K562 (cell line): ENCODE measurements at regions not wholly inside any gene's neighbourhood (a gene's known extent, or its start where the extent isn't known, plus 50 kb on each side); places are given as distances from the start of the nearest gene placed in this dataset.

ENCODE experiments used
- ATAC-seq: fragments of 200-7000 bp; cut with Tn5 transposase; 3 replicates; pipeline ENCODE4 v1.9.1; 2020; ENCODE audit warnings: moderate library complexity
- BruUV-seq: library from RNA; stranded (reverse); fragments of 400-500 nt; replicated peaks from 2 replicates; lab custom pipeline; 2021; lab: Mats Ljungman, UMichigan
- CTCF ChIA-PET: fragments of 300-600 bp; formaldehyde crosslinking; extraction: SDS; loops from one replicate; lab custom pipeline; 2021; ENCODE audit warnings: low intra/inter-chr PET ratio; lab: Yijun Ruan, JAX
- POLR2A ChIA-PET: fragments of 300-600, 350-650 bp; sonication (Branson Sonifier 250); formaldehyde crosslinking; extraction: SDS; loops from one replicate; lab custom pipeline; 2021; ENCODE audit warnings: antibody characterized with exemption, inconsistent platforms; lab: Yijun Ruan, JAX
- DNase-seq, 4 experiments: peaks; one replicate each; pipeline versions ENCODE4 v3.0.0 to v3.0.0-alpha.2; 2011 to 2018; ENCODE audit warnings: low spot score in 3 of 4, mixed read lengths in 3 of 4; ENCODE audit errors: extremely low read depth in 1 of 4
- FAIRE-seq: peaks from 2 replicates; lab custom pipeline; 2011; peaks lifted over from hg19 to GRCh38; lab: Jason Lieb, UNC
- H2AFZ ChIP-seq: 2 replicates; pipeline ENCODE4 v1.6.0; 2011; ENCODE audit warnings: low read depth, low read length, control low read depth, inconsistent platforms
- H3K27ac ChIP-seq: fragments of 200-600 bp; 3 replicates; pipeline ENCODE4 v1.8.0; 2011; ENCODE audit warnings: low read depth, mild to moderate bottlenecking, control low read depth, inconsistent platforms, low read length, moderate library complexity, mixed read lengths; ENCODE audit errors: extremely low read depth
- H3K27me3 ChIP-seq, 2 experiments: fragments of 300-600 bp in 1 of 2; 2 replicates in 1 of 2; 3 replicates in 1 of 2; pipeline versions ENCODE4 v1.6.0 to v1.8.0; 2011; ENCODE audit warnings: inconsistent platforms in 2 of 2, low read length in 2 of 2, mild to moderate bottlenecking in 1 of 2, mixed read lengths in 1 of 2, moderate library complexity in 1 of 2; ENCODE audit not compliant: control insufficient read depth in 2 of 2, insufficient read depth in 2 of 2
- H3K36me3 ChIP-seq: fragments of 300-600 bp; 3 replicates; pipeline ENCODE4 v1.8.0; 2011; ENCODE audit warnings: mild to moderate bottlenecking, low read length, inconsistent platforms; ENCODE audit not compliant: control insufficient read depth, insufficient read depth
- H3K4me1 ChIP-seq, 2 experiments: fragments of 200-600 bp in 1 of 2; replicated peaks in 1 of 2; 2 replicates in 1 of 2; 3 replicates in 1 of 2; pipeline versions ENCODE4 v1.5.1 to v1.8.0; 2011; ENCODE audit warnings: inconsistent platforms in 2 of 2, low read length in 2 of 2, mild to moderate bottlenecking in 1 of 2, mixed read lengths in 1 of 2, moderate library complexity in 1 of 2; ENCODE audit not compliant: control insufficient read depth in 2 of 2, insufficient read depth in 2 of 2
- H3K4me2 ChIP-seq: 2 replicates; pipeline ENCODE4 v1.6.1; 2011; ENCODE audit warnings: low read length, control low read depth, inconsistent platforms, mixed read lengths; ENCODE audit not compliant: insufficient read depth
- H3K4me3 ChIP-seq: fragments of 200-600 bp; sonication (generic), shearing (Covaris generic); 2 replicates; pipeline ENCODE4 v1.5.1; 2016; ENCODE audit warnings: control low read depth, inconsistent platforms
- H3K79me2 ChIP-seq: fragments of 200-600 bp; 3 replicates; pipeline ENCODE4 v1.8.0; 2011; ENCODE audit warnings: low read length, inconsistent platforms; ENCODE audit not compliant: control insufficient read depth, insufficient read depth
- H3K9ac ChIP-seq, 2 experiments: 2 replicates each; pipeline versions ENCODE4 v1.6.0 to v1.6.1; 2011; ENCODE audit warnings: low read depth in 2 of 2, low read length in 2 of 2, control low read depth in 1 of 2, inconsistent platforms in 1 of 2, mild to moderate bottlenecking in 1 of 2, mixed read lengths in 1 of 2; ENCODE audit not compliant: insufficient read depth in 1 of 2
- H3K9me1 ChIP-seq: one replicate; pipeline ENCODE4 v1.6.0; 2011; ENCODE audit warnings: inconsistent platforms, mild to moderate bottlenecking, low read length, moderate library complexity; ENCODE audit not compliant: control insufficient read depth, insufficient read depth
- H3K9me3 ChIP-seq: replicated peaks from 2 replicates; pipeline ENCODE4 v1.5.1; 2011; ENCODE audit warnings: low read depth, low read length, inconsistent platforms; ENCODE audit not compliant: control insufficient read depth, insufficient read depth
- H4K20me1 ChIP-seq: replicated peaks from 2 replicates; pipeline ENCODE4 v1.6.1; 2011; ENCODE audit warnings: low read length, inconsistent platforms, mixed read lengths; ENCODE audit not compliant: control insufficient read depth, insufficient read depth
- HCFC1 ChIP-seq: IDR thresholded peaks from 2 replicates; pipeline ENCODE4 v1.6.1; 2012; ENCODE audit warnings: low read depth, low read length, improper control_type of control experiment
- HDAC1 ChIP-seq, 2 experiments: fragments of 450-650 bp; IDR thresholded peaks; 2 replicates each; pipeline ENCODE4 v1.6.1; 2016 to 2017; ENCODE audit warnings: inconsistent platforms in 1 of 2, mild to moderate bottlenecking in 1 of 2, moderate library complexity in 1 of 2
- KDM5B ChIP-seq: fragments of 200-600 bp; sonication (generic); IDR thresholded peaks from 2 replicates; pipeline ENCODE4 v1.6.1; 2012; ENCODE audit warnings: low read depth, mild to moderate bottlenecking, moderate library complexity, low read length, control low read depth, inconsistent platforms; ENCODE audit not compliant: insufficient replicate concordance
- NFRKB ChIP-seq: fragments of 450-650 bp; IDR thresholded peaks from 2 replicates; pipeline ENCODE4 v1.6.1; 2016; ENCODE audit warnings: low read depth
- PHB2 ChIP-seq: fragments of 450-650 bp; IDR thresholded peaks from 2 replicates; pipeline ENCODE4 v1.6.1; 2017; ENCODE audit warnings: low read depth
- POLR3A ChIP-seq: IDR thresholded peaks from 2 replicates; pipeline ENCODE4 v1.6.1; 2011; ENCODE audit warnings: borderline replicate concordance, mild to moderate bottlenecking, moderate library complexity; ENCODE audit not compliant: insufficient read length, insufficient read depth; ENCODE audit errors: extremely low read depth
- RBFOX2 ChIP-seq: fragments of 200-400 bp; formaldehyde crosslinking; IDR thresholded peaks from 2 replicates; pipeline ENCODE4 v1.6.1; 2017; ENCODE audit warnings: low read depth, mild to moderate bottlenecking, low read length, moderate library complexity
- TAF1 ChIP-seq: IDR thresholded peaks from 2 replicates; pipeline ENCODE4 v1.6.1; 2011; ENCODE audit warnings: mild to moderate bottlenecking, low read length, moderate library complexity; ENCODE audit not compliant: insufficient read depth, control insufficient read depth, severe bottlenecking; ENCODE audit errors: extremely low read depth
- TEAD1 ChIP-seq, 2 experiments: fragments of 450-650 bp in 1 of 2; sonication (generic) in 1 of 2; formaldehyde crosslinking; IDR thresholded peaks; 2 replicates each; pipeline versions ENCODE4 v1.4.0 to v1.8.0; 2020 to 2022; ENCODE audit warnings: mild to moderate bottlenecking in 2 of 2, missing genetic modification reagents in 1 of 2
- in situ Hi-C: fragments of 300-500 bp; cut with MboI; formaldehyde crosslinking; loops from 4 replicates; pipeline ENCODE4 v1.15.0; 2018; ENCODE audit warnings: inconsistent platforms, mixed read lengths
- intact Hi-C: fragments of 100-400 bp; cut with micrococcal nuclease; formaldehyde crosslinking; loops from 2 replicates; pipeline ENCODE4 v1.14.2; 2022
- TF ChIP-seq, protein P1 (sequence below): IDR thresholded peaks from 2 replicates; pipeline ENCODE4 v1.6.1; 2011; ENCODE audit not compliant: insufficient read length; ENCODE audit errors: extremely low read depth
- TF ChIP-seq, protein P2 (sequence below): sonication (generic); formaldehyde crosslinking; IDR thresholded peaks from 2 replicates; pipeline ENCODE4 v1.8.1; 2023; ENCODE audit warnings: mild to moderate bottlenecking, missing genetic modification reagents
- TF ChIP-seq, protein P3 (sequence below): sonication (generic); formaldehyde crosslinking; IDR thresholded peaks from 2 replicates; pipeline ENCODE4 v1.8.0; 2023; ENCODE audit warnings: mild to moderate bottlenecking, missing genetic modification reagents
- TF ChIP-seq, protein P4 (sequence below): fragments of 250-450 bp; sonication (Bioruptor Pico); IDR thresholded peaks from 2 replicates; pipeline ENCODE4 v1.5.0; 2021
- TF ChIP-seq, protein P5 (sequence below): fragments of 450-650 bp; IDR thresholded peaks from 2 replicates; pipeline ENCODE4 v1.6.1; 2016; ENCODE audit warnings: low read depth, mild to moderate bottlenecking, moderate library complexity

DNA sequence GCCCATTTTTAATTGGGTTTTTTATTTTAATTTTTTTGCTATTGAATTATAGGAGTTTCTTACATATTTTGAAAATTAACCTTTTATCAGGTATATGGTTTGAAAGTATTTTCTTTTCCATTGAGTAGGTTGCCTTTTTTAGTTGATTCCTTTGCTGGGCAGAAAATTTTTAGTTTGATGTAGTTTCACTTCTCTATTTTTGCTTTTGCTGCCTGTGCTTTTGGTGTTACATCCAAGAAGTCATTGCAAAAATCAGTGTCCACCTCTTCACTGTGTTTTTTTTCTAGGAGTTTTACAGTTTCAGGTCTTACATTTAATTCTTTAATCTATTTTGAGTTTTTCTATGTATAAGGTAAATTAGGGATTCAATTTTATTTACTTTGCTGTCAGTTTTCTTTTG lies 129.8 kb upstream of the FERD3L start:
- POLR2A ChIA-PET = no interaction called here
- no peak overlapping the region for H3K4me3 ChIP-seq
- ATAC-seq (no peak), DNase-seq (no peak)
- no peaks in the 10 kb centered on the region; the same call in 1 of the 2 replicates for H3K9me3 ChIP-seq
- intact Hi-C loops = no loop called here
- no peaks in the 10 kb centered on the region for H3K79me2 ChIP-seq
- TF ChIP-seq KDM5B (no peak), TAF1 (no peak), NFRKB (no peak), HDAC1 (IDR thresholded peaks at IDR 0.05) (no peak), TEAD1 (CRISPR knock-in tag; IDR thresholded peaks at IDR 0.05) (no peak), HCFC1 (no peak), RBFOX2 (no peak), PHB2 (no peak), POLR3A (no peak)
- TF ChIP-seq, protein P1, sequence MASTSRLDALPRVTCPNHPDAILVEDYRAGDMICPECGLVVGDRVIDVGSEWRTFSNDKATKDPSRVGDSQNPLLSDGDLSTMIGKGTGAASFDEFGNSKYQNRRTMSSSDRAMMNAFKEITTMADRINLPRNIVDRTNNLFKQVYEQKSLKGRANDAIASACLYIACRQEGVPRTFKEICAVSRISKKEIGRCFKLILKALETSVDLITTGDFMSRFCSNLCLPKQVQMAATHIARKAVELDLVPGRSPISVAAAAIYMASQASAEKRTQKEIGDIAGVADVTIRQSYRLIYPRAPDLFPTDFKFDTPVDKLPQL = no peak
- TF ChIP-seq, protein P2, sequence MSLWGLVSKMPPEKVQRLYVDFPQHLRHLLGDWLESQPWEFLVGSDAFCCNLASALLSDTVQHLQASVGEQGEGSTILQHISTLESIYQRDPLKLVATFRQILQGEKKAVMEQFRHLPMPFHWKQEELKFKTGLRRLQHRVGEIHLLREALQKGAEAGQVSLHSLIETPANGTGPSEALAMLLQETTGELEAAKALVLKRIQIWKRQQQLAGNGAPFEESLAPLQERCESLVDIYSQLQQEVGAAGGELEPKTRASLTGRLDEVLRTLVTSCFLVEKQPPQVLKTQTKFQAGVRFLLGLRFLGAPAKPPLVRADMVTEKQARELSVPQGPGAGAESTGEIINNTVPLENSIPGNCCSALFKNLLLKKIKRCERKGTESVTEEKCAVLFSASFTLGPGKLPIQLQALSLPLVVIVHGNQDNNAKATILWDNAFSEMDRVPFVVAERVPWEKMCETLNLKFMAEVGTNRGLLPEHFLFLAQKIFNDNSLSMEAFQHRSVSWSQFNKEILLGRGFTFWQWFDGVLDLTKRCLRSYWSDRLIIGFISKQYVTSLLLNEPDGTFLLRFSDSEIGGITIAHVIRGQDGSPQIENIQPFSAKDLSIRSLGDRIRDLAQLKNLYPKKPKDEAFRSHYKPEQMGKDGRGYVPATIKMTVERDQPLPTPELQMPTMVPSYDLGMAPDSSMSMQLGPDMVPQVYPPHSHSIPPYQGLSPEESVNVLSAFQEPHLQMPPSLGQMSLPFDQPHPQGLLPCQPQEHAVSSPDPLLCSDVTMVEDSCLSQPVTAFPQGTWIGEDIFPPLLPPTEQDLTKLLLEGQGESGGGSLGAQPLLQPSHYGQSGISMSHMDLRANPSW (CRISPR knock-in tag) = no peak
- TF ChIP-seq, protein P3, sequence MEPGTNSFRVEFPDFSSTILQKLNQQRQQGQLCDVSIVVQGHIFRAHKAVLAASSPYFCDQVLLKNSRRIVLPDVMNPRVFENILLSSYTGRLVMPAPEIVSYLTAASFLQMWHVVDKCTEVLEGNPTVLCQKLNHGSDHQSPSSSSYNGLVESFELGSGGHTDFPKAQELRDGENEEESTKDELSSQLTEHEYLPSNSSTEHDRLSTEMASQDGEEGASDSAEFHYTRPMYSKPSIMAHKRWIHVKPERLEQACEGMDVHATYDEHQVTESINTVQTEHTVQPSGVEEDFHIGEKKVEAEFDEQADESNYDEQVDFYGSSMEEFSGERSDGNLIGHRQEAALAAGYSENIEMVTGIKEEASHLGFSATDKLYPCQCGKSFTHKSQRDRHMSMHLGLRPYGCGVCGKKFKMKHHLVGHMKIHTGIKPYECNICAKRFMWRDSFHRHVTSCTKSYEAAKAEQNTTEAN (CRISPR knock-in tag) = no peak
- TF ChIP-seq, protein P4, sequence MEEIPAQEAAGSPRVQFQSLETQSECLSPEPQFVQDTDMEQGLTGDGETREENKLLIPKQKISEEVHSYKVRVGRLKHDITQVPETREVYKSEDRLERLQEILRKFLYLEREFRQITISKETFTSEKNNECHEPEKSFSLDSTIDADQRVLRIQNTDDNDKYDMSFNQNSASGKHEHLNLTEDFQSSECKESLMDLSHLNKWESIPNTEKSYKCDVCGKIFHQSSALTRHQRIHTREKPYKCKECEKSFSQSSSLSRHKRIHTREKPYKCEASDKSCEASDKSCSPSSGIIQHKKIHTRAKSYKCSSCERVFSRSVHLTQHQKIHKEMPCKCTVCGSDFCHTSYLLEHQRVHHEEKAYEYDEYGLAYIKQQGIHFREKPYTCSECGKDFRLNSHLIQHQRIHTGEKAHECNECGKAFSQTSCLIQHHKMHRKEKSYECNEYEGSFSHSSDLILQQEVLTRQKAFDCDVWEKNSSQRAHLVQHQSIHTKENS (CRISPR knock-in tag) = no peak
- TF ChIP-seq, protein P5, sequence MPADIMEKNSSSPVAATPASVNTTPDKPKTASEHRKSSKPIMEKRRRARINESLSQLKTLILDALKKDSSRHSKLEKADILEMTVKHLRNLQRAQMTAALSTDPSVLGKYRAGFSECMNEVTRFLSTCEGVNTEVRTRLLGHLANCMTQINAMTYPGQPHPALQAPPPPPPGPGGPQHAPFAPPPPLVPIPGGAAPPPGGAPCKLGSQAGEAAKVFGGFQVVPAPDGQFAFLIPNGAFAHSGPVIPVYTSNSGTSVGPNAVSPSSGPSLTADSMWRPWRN = no peak
- TF ChIP-seq, all 486 proteins: peak for 0
- in situ Hi-C loops = no loop called here
- no peaks in the 10 kb centered on the region for H3K9me1 ChIP-seq
- no peaks in the 10 kb centered on the region for H3K4me1 ChIP-seq
- H3K9ac ChIP-seq = no peak overlapping the region
- CTCF ChIA-PET = no interaction called here
- no peak overlapping the region for H3K4me2 ChIP-seq
- no peaks in the 10 kb centered on the region for H4K20me1 ChIP-seq
- no TSS peak for BruUV-seq
- H3K27ac ChIP-seq = no peak overlapping the region
- H2AFZ ChIP-seq = no peak overlapping the region
- no peak for FAIRE-seq
- no peaks in the 10 kb centered on the region for H3K27me3 ChIP-seq
- no peaks in the 10 kb centered on the region for H3K36me3 ChIP-seq
